H9 (cell line): ENCODE measurements at regions not wholly inside any gene's neighbourhood (a gene's known extent, or its start where the extent isn't known, plus 50 kb on each side); places are given as distances from the start of the nearest gene placed in this dataset.

Experiments used
- DNase-seq: peaks from one replicate; pipeline ENCODE4 v3.0.0-alpha.2; 2017
- H2AFZ ChIP-seq: one replicate; pipeline ENCODE4 v1.6.1; 2013; ENCODE audit warnings: mild to moderate bottlenecking, low read length, control low read depth, moderate library complexity
- H2AK5ac ChIP-seq: 2 replicates; pipeline ENCODE4 v1.6.1; 2013; ENCODE audit warnings: low read length, control low read depth, mixed read lengths; ENCODE audit not compliant: insufficient read length
- H2BK120ac ChIP-seq: one replicate; pipeline ENCODE4 v1.6.1; 2013; ENCODE audit warnings: low read depth, mild to moderate bottlenecking, low read length, control low read depth, inconsistent platforms; ENCODE audit not compliant: poor library complexity, severe bottlenecking
- H2BK12ac ChIP-seq: 2 replicates; pipeline ENCODE4 v1.6.1; 2013; ENCODE audit warnings: low read length, control low read depth, mixed read lengths, low read depth; ENCODE audit not compliant: insufficient read length
- H2BK15ac ChIP-seq: 2 replicates; pipeline ENCODE4 v1.6.1; 2013; ENCODE audit warnings: low read depth, low read length, control low read depth
- H2BK20ac ChIP-seq: one replicate; pipeline ENCODE4 v1.6.1; 2013; ENCODE audit warnings: low read depth, mild to moderate bottlenecking, low read length, control low read depth, inconsistent platforms; ENCODE audit not compliant: poor library complexity, severe bottlenecking
- H2BK5ac ChIP-seq: 2 replicates; pipeline ENCODE4 v1.6.1; 2013; ENCODE audit warnings: low read length, control low read depth, mixed read lengths; ENCODE audit not compliant: insufficient read length
- H3K14ac ChIP-seq: 2 replicates; pipeline ENCODE4 v1.6.1; 2013; ENCODE audit warnings: low read length, control low read depth; ENCODE audit not compliant: insufficient read depth
- H3K18ac ChIP-seq: 2 replicates; pipeline ENCODE4 v1.6.1; 2013; ENCODE audit warnings: low read depth, mild to moderate bottlenecking, mixed read lengths, low read length, control low read depth; ENCODE audit not compliant: insufficient read length
- H3K23ac ChIP-seq: 2 replicates; pipeline ENCODE4 v1.6.1; 2013; ENCODE audit warnings: low read length, control low read depth, mixed read lengths, low read depth; ENCODE audit not compliant: insufficient read length
- H3K23me2 ChIP-seq: 2 replicates; pipeline ENCODE4 v1.6.1; 2013; ENCODE audit warnings: low read depth, mild to moderate bottlenecking, mixed read lengths, low read length, control low read depth; ENCODE audit not compliant: insufficient read length, poor library complexity, severe bottlenecking
- H3K27ac ChIP-seq: 2 replicates; pipeline ENCODE4 v1.5.1; 2013; ENCODE audit warnings: low read length, control low read depth, mixed read lengths, low read depth; ENCODE audit not compliant: insufficient read length
- H3K27me3 ChIP-seq: 2 replicates; pipeline ENCODE4 v1.6.1; 2013; ENCODE audit warnings: low read length, control low read depth, inconsistent platforms; ENCODE audit not compliant: insufficient read depth
- H3K4ac ChIP-seq: 2 replicates; pipeline ENCODE4 v1.6.1; 2013; ENCODE audit warnings: low read depth, mild to moderate bottlenecking, control low read depth, inconsistent platforms, low read length, moderate library complexity
- H3K4me1 ChIP-seq: 2 replicates; pipeline ENCODE4 v1.6.1; 2013; ENCODE audit warnings: low read length, control low read depth, inconsistent platforms; ENCODE audit not compliant: insufficient read depth
- H3K4me2 ChIP-seq: 2 replicates; pipeline ENCODE4 v1.6.1; 2013; ENCODE audit warnings: low read length, control low read depth, mixed read lengths; ENCODE audit not compliant: insufficient read length, insufficient read depth
- H3K56ac ChIP-seq: 2 replicates; pipeline ENCODE4 v1.6.1; 2013; ENCODE audit warnings: low read depth, mild to moderate bottlenecking, mixed read lengths, low read length, control low read depth; ENCODE audit not compliant: insufficient read length
- H3K79me1 ChIP-seq: 2 replicates; pipeline ENCODE4 v1.6.1; 2013; ENCODE audit warnings: low read depth, mild to moderate bottlenecking, moderate library complexity, low read length, control low read depth, inconsistent platforms; ENCODE audit not compliant: insufficient read depth, poor library complexity, severe bottlenecking
- H3K79me2 ChIP-seq: 2 replicates; pipeline ENCODE4 v1.6.1; 2013; ENCODE audit warnings: low read length, control low read depth, inconsistent platforms; ENCODE audit not compliant: insufficient read depth
- H3K9ac ChIP-seq: 2 replicates; pipeline ENCODE4 v1.6.1; 2013; ENCODE audit warnings: low read length, control low read depth, mixed read lengths; ENCODE audit not compliant: insufficient read length; ENCODE audit errors: extremely low read depth
- H3K9me3 ChIP-seq: one replicate; pipeline ENCODE4 v1.6.1; 2013; ENCODE audit warnings: low read depth, low read length, inconsistent platforms; ENCODE audit not compliant: control insufficient read depth
- H3T11ph ChIP-seq: one replicate; pipeline ENCODE4 v1.6.1; 2013; ENCODE audit warnings: mild to moderate bottlenecking, low read length, control low read depth, inconsistent platforms
- H4K20me1 ChIP-seq: one replicate; pipeline ENCODE4 v1.6.1; 2013; ENCODE audit not compliant: control insufficient read depth, insufficient read length, insufficient read depth
- H4K5ac ChIP-seq: 2 replicates; pipeline ENCODE4 v1.6.1; 2013; ENCODE audit warnings: low read depth, mild to moderate bottlenecking, mixed read lengths, low read length, control low read depth; ENCODE audit not compliant: insufficient read length
- H4K8ac ChIP-seq: replicated peaks from 2 replicates; pipeline ENCODE4 v1.6.1; 2013; ENCODE audit warnings: low read length, control low read depth, mixed read lengths, low read depth; ENCODE audit not compliant: insufficient read length
- H4K91ac ChIP-seq: 2 replicates; pipeline ENCODE4 v1.6.1; 2013; ENCODE audit warnings: low read depth, mild to moderate bottlenecking, moderate library complexity, mixed read lengths, low read length, control low read depth; ENCODE audit not compliant: insufficient read length
- H3K27ac Mint-ChIP-seq, 3 experiments: 2 replicates in 2 of 3; 3 replicates in 1 of 3; pipeline ENCODE4 v1.8.0; 2020 to 2021; ENCODE audit warnings: mixed read lengths in 3 of 3, mild to moderate bottlenecking in 1 of 3, moderate library complexity in 1 of 3
- H3K27me3 Mint-ChIP-seq: 2 replicates; pipeline ENCODE4 v1.8.0; 2021; ENCODE audit warnings: low read depth, mild to moderate bottlenecking, moderate library complexity, mixed read lengths
- H3K36me3 Mint-ChIP-seq, 3 experiments: 2 replicates in 2 of 3; 3 replicates in 1 of 3; pipeline ENCODE4 v1.8.0; 2020 to 2021; ENCODE audit warnings: low read depth in 3 of 3, mixed read lengths in 3 of 3; ENCODE audit not compliant: insufficient read depth in 1 of 3
- H3K4me1 Mint-ChIP-seq, 2 experiments: 2 replicates each; pipeline ENCODE4 v1.8.0; 2020; ENCODE audit warnings: mixed read lengths in 2 of 2
- H3K4me3 Mint-ChIP-seq, 2 experiments: 2 replicates in 1 of 2; 3 replicates in 1 of 2; pipeline ENCODE4 v1.8.0; 2020 to 2021; ENCODE audit warnings: mild to moderate bottlenecking in 2 of 2, mixed read lengths in 2 of 2, moderate library complexity in 1 of 2
- H3K9me3 Mint-ChIP-seq, 2 experiments: 2 replicates in 1 of 2; 3 replicates in 1 of 2; pipeline ENCODE4 v1.8.0; 2020; ENCODE audit warnings: mild to moderate bottlenecking in 2 of 2, mixed read lengths in 2 of 2, moderate library complexity in 1 of 2
- WGBS: extraction: QIAGEN DNeasy Blood & Tissue Kit; methylation state at CpG from one replicate; pipeline ENCODE4 v1.1.7; 2013; ENCODE audit warnings: missing lambda C conversion rate, low lambda C conversion rate, mixed read lengths; ENCODE audit not compliant: insufficient read length; ENCODE audit errors: extremely low coverage; 5-methylcytosine and 5-hydroxymethylcytosine counted together
- TF ChIP-seq, protein P1 (sequence below): fragments of 200-600 bp; sonication (generic); conservative IDR thresholded peaks from 3 replicates; pipeline ENCODE4 v1.8.0; 2021; ENCODE audit warnings: antibody characterized with exemption, mild to moderate bottlenecking

DNA sequence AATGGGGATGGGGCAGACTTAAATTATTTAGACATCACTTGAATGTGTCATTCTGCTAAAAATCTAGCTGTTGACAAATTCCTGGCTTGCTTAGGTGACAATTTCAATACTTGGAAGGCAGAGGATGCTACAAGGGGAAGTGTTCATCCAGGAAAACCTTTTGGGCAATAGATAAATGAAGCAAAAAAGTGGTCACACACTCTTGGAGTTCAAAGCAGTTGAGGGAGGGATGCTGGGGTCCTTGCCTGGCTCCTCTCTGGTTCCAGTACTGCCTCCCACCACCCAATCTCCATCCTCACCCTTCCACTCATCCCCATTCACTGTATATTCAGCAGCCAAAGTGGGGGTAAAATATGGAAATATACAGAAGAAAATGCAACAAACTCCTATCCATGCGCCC, 52.6 kb upstream of the FRMD4B start:
- no peak overlapping the region for H3K14ac ChIP-seq
- H3K4ac ChIP-seq, result no peak overlapping the region
- H2BK20ac ChIP-seq, result no peak overlapping the region
- H2BK5ac ChIP-seq, result no peak overlapping the region
- no peaks in the 10 kb centered on the region for H3K79me2 ChIP-seq
- no peaks in the 10 kb centered on the region for H4K20me1 ChIP-seq
- Mint-ChIP-seq H3K9me3 (no peaks in the 10 kb centered on the region), H3K36me3 (peaks cover 0 to 3% (median 0%) of the 10 kb centered on the region in 3 experiments; a peak in 1 of 7 replicates), H3K4me3 (no peak overlapping the region), H3K4me1 (peaks cover 10 to 15% of the 10 kb centered on the region in 2 experiments), H3K27ac (no peak overlapping the region), H3K27me3 (no peaks in the 10 kb centered on the region)
- H3K27ac ChIP-seq, result no peak overlapping the region
- no peaks in the 10 kb centered on the region for H3K27me3 ChIP-seq
- H2BK120ac ChIP-seq, result no peak overlapping the region
- H2BK12ac ChIP-seq, result no peak overlapping the region
- H2AK5ac ChIP-seq, result no peak overlapping the region
- H2AFZ ChIP-seq, result no peak overlapping the region
- no peak overlapping the region for H2BK15ac ChIP-seq
- TF ChIP-seq, protein P1, sequence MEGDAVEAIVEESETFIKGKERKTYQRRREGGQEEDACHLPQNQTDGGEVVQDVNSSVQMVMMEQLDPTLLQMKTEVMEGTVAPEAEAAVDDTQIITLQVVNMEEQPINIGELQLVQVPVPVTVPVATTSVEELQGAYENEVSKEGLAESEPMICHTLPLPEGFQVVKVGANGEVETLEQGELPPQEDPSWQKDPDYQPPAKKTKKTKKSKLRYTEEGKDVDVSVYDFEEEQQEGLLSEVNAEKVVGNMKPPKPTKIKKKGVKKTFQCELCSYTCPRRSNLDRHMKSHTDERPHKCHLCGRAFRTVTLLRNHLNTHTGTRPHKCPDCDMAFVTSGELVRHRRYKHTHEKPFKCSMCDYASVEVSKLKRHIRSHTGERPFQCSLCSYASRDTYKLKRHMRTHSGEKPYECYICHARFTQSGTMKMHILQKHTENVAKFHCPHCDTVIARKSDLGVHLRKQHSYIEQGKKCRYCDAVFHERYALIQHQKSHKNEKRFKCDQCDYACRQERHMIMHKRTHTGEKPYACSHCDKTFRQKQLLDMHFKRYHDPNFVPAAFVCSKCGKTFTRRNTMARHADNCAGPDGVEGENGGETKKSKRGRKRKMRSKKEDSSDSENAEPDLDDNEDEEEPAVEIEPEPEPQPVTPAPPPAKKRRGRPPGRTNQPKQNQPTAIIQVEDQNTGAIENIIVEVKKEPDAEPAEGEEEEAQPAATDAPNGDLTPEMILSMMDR, result no peak
- no peak for DNase-seq
- H4K8ac ChIP-seq, result no peak overlapping the region
- no CpG with 5 or more reads among the region's 1 CpG for WGBS
- H4K91ac ChIP-seq, result no peak overlapping the region
- H3K18ac ChIP-seq, result no peak overlapping the region
- no peak overlapping the region for H3K9ac ChIP-seq
- H3K79me1 ChIP-seq, result no peaks in the 10 kb centered on the region
- H3T11ph ChIP-seq, result no peak overlapping the region
- no peak overlapping the region for H4K5ac ChIP-seq
- no peak overlapping the region for H3K23ac ChIP-seq
- H3K4me2 ChIP-seq, result no peak overlapping the region
- no peaks in the 10 kb centered on the region; the same call in 1 of the 2 replicates for H3K4me1 ChIP-seq
- no peaks in the 10 kb centered on the region for H3K9me3 ChIP-seq
- no peak overlapping the region for H3K56ac ChIP-seq
- no peaks in the 10 kb centered on the region for H3K23me2 ChIP-seq
